SU-DHL-6 (cell line): ENCODE measurements at regions not wholly inside any gene's neighbourhood (a gene's known extent, or its start where the extent isn't known, plus 50 kb on each side); places are given as distances from the start of the nearest gene placed in this dataset.

Experiments
- CTCF ChIP-seq: fragments of 200-600 bp; sonication (generic); IDR thresholded peaks from one replicate; pipeline ENCODE4 v1.5.1; 2017; ENCODE audit warnings: antibody characterized with exemption, mild to moderate bottlenecking, low read length, moderate library complexity; ENCODE audit not compliant: insufficient read depth, poor library complexity, severe bottlenecking
- EZH2phosphoT487 ChIP-seq: fragments of 200-600 bp; sonication (generic), shearing (Covaris generic); conservative IDR thresholded peaks from 2 replicates; pipeline ENCODE4 v1.6.1; 2018; ENCODE audit warnings: mild to moderate bottlenecking, antibody characterized with exemption, low read length, moderate library complexity, mixed read lengths

- TF ChIP-seq CTCF: no peak
- no peak for TF ChIP-seq EZH2phosphoT487
Measured at GRCh38 chr6:130676077-130676772, 151.0 kb upstream of the SMLR1 start.
